ENCODE measurements at regions not wholly inside any gene's neighbourhood (a gene's known extent, or its start where the extent isn't known, plus 50 kb on each side); places are given as distances from the start of the nearest gene placed in this dataset.

DNA sequence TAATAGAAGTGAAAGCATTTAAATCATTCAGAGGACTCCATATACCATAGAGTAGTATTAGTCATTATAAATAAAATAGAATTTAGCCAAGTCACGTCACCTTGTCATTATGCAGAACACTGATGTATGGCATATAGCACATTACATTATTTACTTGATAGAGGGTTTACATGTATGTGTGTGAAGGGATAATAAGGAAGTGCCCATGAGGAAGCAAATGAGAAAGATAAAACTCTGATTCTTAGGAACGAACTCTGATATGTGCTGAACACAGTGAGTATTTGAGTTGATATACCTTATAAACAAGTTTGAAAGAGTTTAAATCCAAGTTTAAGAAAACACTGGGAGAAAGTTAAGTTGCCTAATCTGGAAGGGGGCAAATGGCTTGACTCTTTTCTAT, 160.5 kb upstream of the NDST3 start:
- Histone ChIP-seq H3K27me3 (replicated peaks; ENCODE audit: control insufficient read depth, insufficient read depth, low read length) (no peaks in the 10 kb centered on the region), H3K4me3 (replicated peaks; ENCODE audit: low read depth, low read length) (no peak overlapping the region), H3K36me3 (ENCODE audit: control insufficient read depth, insufficient read depth, low read length) (no peaks in the 10 kb centered on the region)
- TF ChIP-seq CTCF (IDR thresholded peaks at IDR 0.05; ENCODE audit: insufficient read depth, low read length, poor library complexity, severe bottlenecking) = no peak
- no peak for DNase-seq (ENCODE audit: extremely low read depth, insufficient read length)

DNA sequence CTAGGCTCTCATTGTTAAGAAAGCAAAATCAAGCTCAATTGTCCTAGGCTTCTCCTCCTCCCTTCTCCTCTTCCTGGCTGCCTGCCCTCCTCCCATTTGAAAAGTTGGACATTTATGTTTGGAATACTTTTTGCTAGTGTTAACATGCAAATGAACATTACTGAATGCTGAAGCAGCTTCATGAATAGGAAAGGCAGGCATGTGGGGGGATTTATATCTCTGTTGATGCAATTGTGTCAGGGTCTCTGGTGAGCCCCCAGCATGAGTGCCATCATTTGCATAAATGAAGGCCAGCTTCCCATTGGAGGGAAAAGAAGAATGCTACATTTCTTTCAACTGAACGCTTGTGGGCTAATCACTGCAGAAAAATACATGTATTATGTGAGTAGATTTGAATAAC, 160.1 kb upstream of the NDST3 start:
- Histone ChIP-seq H3K27me3 (replicated peaks; ENCODE audit: control insufficient read depth, insufficient read depth, low read length) (no peaks in the 10 kb centered on the region), H3K36me3 (ENCODE audit: control insufficient read depth, insufficient read depth, low read length) (no peaks in the 10 kb centered on the region), H3K4me3 (replicated peaks; ENCODE audit: low read depth, low read length) (no peak overlapping the region)
- no peak for TF ChIP-seq CTCF (IDR thresholded peaks at IDR 0.05; ENCODE audit: insufficient read depth, low read length, poor library complexity, severe bottlenecking)
- no peak for DNase-seq (ENCODE audit: extremely low read depth, insufficient read length)

DNA sequence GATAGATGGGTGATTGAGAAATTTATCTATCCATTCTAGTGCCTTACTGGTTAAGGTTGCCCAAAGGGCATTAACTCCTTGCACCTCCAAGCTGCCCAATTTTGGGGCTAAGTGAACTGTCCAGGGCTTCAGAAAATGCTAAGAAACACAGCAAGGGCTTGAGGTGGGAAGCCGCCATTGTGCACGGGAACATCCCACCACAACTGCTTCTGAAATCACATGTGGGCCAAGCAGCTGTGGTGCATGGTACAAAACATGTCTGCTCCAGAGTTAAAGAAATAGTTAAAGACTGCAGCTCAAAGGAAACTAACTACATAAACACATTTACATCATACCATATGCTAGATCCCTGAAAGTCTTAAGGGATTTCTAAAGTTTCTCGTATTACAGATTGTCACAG, 144.3 kb upstream of the NDST3 start:
- DNase-seq (ENCODE audit: extremely low read depth, insufficient read length) = no peak
- H3K4me3 ChIP-seq (replicated peaks; ENCODE audit: low read depth, low read length) = no peak overlapping the region
- no peaks in the 10 kb centered on the region for H3K27me3 ChIP-seq (replicated peaks; ENCODE audit: control insufficient read depth, insufficient read depth, low read length)
- no peaks in the 10 kb centered on the region for H3K36me3 ChIP-seq (ENCODE audit: control insufficient read depth, insufficient read depth, low read length)
- no peak for TF ChIP-seq CTCF (IDR thresholded peaks at IDR 0.05; ENCODE audit: insufficient read depth, low read length, poor library complexity, severe bottlenecking)

GRCh38 chr4:117893207-117893606, 141.1 kb upstream of the NDST3 start:
- no peak for DNase-seq (ENCODE audit: extremely low read depth, insufficient read length)
- TF ChIP-seq CTCF (IDR thresholded peaks at IDR 0.05; ENCODE audit: insufficient read depth, low read length, poor library complexity, severe bottlenecking) = no peak
- H3K27me3 ChIP-seq (replicated peaks; ENCODE audit: control insufficient read depth, insufficient read depth, low read length) = no peaks in the 10 kb centered on the region

GRCh38 chr4:117898496-117898895, 135.8 kb upstream of the NDST3 start:
- H3K36me3 ChIP-seq (ENCODE audit: control insufficient read depth, insufficient read depth, low read length) = no peaks in the 10 kb centered on the region
- TF ChIP-seq CTCF (IDR thresholded peaks at IDR 0.05; ENCODE audit: insufficient read depth, low read length, poor library complexity, severe bottlenecking) = no peak
- DNase-seq (ENCODE audit: extremely low read depth, insufficient read length) = no peak
- no peaks in the 10 kb centered on the region for H3K27me3 ChIP-seq (replicated peaks; ENCODE audit: control insufficient read depth, insufficient read depth, low read length)
- no peak overlapping the region for H3K4me3 ChIP-seq (replicated peaks; ENCODE audit: low read depth, low read length)

More at GRCh38 chr4:117893207-117893606, 141.1 kb upstream of the NDST3 start:
- no peak overlapping the region for H3K4me3 ChIP-seq (replicated peaks; ENCODE audit: low read depth, low read length)
- no peaks in the 10 kb centered on the region for H3K36me3 ChIP-seq (ENCODE audit: control insufficient read depth, insufficient read depth, low read length)

GRCh38 chr4:117900832-117901231, 133.5 kb upstream of the NDST3 start:
- no peak for DNase-seq (ENCODE audit: extremely low read depth, insufficient read length)

More at GRCh38 chr4:117900832-117901231, 133.5 kb upstream of the NDST3 start:
- Histone ChIP-seq H3K4me3 (replicated peaks; ENCODE audit: low read depth, low read length) (no peak overlapping the region), H3K27me3 (replicated peaks; ENCODE audit: control insufficient read depth, insufficient read depth, low read length) (no peaks in the 10 kb centered on the region), H3K36me3 (ENCODE audit: control insufficient read depth, insufficient read depth, low read length) (no peaks in the 10 kb centered on the region)
- no peak for TF ChIP-seq CTCF (IDR thresholded peaks at IDR 0.05; ENCODE audit: insufficient read depth, low read length, poor library complexity, severe bottlenecking)

All from GM06990 (cell line).